Tibial nerve (tissue), 4 donors: ENCODE measurements at regions not wholly inside any gene's neighbourhood (a gene's known extent, or its start where the extent isn't known, plus 50 kb on each side); places are given as distances from the start of the nearest gene placed in this dataset.

Experiments
- DNase-seq, 2 donors: peaks; one replicate each; pipeline ENCODE4 v3.0.0-alpha.2; 2019; ENCODE audit warnings: low spot score in 2 of 2
- H3K27ac ChIP-seq, 4 donors: fragments of 200-600 bp; sonication (generic) in 3 of 4; one replicate each; pipeline ENCODE4 v1.5.1; 2017 to 2019; ENCODE audit warnings: mild to moderate bottlenecking in 1 of 4
- H3K27me3 ChIP-seq, 2 donors: fragments of 200-600 bp; sonication (generic) in 1 of 2; one replicate each; pipeline versions ENCODE4 v1.5.1 to v1.6.0; 2017 to 2019
- H3K36me3 ChIP-seq, 3 donors: fragments of 200-600 bp; sonication (generic); one replicate each; pipeline ENCODE4 v1.5.1; 2018 to 2019
- H3K4me1 ChIP-seq, 4 donors: fragments of 200-600 bp; sonication (generic) in 3 of 4; one replicate each; pipeline ENCODE4 v1.5.1; 2017 to 2019
- H3K4me3 ChIP-seq, 4 donors: fragments of 200-600 bp; sonication (generic) in 3 of 4; one replicate each; pipeline ENCODE4 v1.5.1; 2017 to 2019; ENCODE audit warnings: mild to moderate bottlenecking in 1 of 4, moderate library complexity in 1 of 4
- H3K9me3 ChIP-seq, 4 donors: fragments of 200-600 bp; sonication (generic) in 3 of 4; one replicate each; pipeline ENCODE4 v1.5.1; 2017 to 2019
- EP300 ChIP-seq, 2 donors: sonication (generic); formaldehyde crosslinking; IDR thresholded peaks; one replicate each; pipeline ENCODE4 v1.6.1; 2017; ENCODE audit warnings: antibody characterized with exemption in 2 of 2, mild to moderate bottlenecking in 1 of 2
- POLR2A ChIP-seq, 2 donors: fragments of 450-650 bp; IDR thresholded peaks; one replicate each; pipeline ENCODE4 v1.6.1; 2017; ENCODE audit warnings: antibody characterized with exemption in 2 of 2, mild to moderate bottlenecking in 2 of 2, moderate library complexity in 2 of 2
- WGBS, 2 donors: methylation state at CpG; one replicate each; pipeline ENCODE4 v1.1.5; 2018; 5-methylcytosine and 5-hydroxymethylcytosine counted together
- TF ChIP-seq, protein P1 (sequence below), 5 experiments: fragments of 200-600 bp in 3 of 5; fragments of 450-650 bp in 2 of 5; sonication (generic) in 3 of 5; IDR thresholded peaks; one replicate each; pipeline ENCODE4 v1.5.1; 2016 to 2019; ENCODE audit warnings: antibody characterized with exemption in 5 of 5, mild to moderate bottlenecking in 3 of 5, moderate library complexity in 2 of 5

DNA sequence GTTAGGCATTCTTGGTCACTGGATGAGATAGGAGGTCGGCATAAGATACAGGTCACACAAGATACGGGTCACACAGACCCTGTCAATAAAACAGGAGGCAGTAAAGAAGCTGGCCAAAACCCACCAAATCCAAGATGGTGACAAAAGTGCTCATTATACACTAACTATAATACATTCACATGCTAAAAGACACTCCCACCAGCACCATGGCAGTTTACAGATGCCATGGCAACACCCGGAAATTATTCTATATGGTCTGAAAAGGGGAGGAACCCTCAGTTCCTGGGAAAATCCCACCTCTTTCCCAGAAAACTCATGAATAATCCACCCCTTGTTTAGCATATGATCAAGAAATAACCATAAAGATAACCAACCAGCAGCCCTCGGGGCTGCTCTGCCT is 56.0 kb upstream of the PTPRM start:
- Histone ChIP-seq H3K4me1 (peaks cover 0 to 6% (median 0%) of the 10 kb centered on the region in 4 donors), H3K27me3 (no peaks in the 10 kb centered on the region), H3K9me3 (no peaks in the 10 kb centered on the region), H3K4me3 (no peak overlapping the region), H3K27ac (no peak overlapping the region), H3K36me3 (no peaks in the 10 kb centered on the region)
- no peak for DNase-seq
- WGBS, 2 donors = 90% methylated on average over 4 of the region's 4 CpGs
- TF ChIP-seq, protein P1, sequence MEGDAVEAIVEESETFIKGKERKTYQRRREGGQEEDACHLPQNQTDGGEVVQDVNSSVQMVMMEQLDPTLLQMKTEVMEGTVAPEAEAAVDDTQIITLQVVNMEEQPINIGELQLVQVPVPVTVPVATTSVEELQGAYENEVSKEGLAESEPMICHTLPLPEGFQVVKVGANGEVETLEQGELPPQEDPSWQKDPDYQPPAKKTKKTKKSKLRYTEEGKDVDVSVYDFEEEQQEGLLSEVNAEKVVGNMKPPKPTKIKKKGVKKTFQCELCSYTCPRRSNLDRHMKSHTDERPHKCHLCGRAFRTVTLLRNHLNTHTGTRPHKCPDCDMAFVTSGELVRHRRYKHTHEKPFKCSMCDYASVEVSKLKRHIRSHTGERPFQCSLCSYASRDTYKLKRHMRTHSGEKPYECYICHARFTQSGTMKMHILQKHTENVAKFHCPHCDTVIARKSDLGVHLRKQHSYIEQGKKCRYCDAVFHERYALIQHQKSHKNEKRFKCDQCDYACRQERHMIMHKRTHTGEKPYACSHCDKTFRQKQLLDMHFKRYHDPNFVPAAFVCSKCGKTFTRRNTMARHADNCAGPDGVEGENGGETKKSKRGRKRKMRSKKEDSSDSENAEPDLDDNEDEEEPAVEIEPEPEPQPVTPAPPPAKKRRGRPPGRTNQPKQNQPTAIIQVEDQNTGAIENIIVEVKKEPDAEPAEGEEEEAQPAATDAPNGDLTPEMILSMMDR (IDR thresholded peaks at IDR 0.05) = no peak
- TF ChIP-seq POLR2A (IDR thresholded peaks at IDR 0.05) (no peak), EP300 (IDR thresholded peaks at IDR 0.05) (no peak)

DNA sequence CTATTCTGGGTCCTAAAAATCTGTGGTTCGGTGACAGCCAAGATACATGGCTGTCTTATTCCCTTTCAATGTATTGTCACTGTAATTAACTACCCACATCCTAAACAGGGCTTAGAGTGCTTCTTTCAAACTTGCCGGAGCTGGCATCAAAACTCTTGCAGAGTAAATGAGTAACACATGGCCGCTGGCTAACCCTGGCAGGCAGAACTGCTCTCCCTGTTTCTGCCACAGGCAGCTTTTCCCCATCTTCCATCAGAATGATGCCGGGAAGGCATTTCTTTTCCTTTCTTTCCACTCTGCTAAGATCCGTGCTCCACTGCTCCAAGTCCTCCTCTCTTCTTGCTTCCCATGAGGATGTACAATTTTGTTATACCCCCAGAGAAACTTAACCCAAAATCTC is 54.8 kb upstream of the PTPRM start:
- 43 to 47% methylated on average over 5 of the region's 5 CpGs for WGBS, 2 donors
- TF ChIP-seq, protein P1 (IDR thresholded peaks at IDR 0.05) = no peak
- H3K27me3 ChIP-seq = no peaks in the 10 kb centered on the region
- no peaks in the 10 kb centered on the region for H3K9me3 ChIP-seq
- H3K4me1 ChIP-seq = peaks cover 0 to 6% (median 0%) of the 10 kb centered on the region in 4 donors
- no peak overlapping the region for H3K4me3 ChIP-seq
- no peaks in the 10 kb centered on the region for H3K36me3 ChIP-seq
- no peak for DNase-seq
- H3K27ac ChIP-seq = no peak overlapping the region

DNA sequence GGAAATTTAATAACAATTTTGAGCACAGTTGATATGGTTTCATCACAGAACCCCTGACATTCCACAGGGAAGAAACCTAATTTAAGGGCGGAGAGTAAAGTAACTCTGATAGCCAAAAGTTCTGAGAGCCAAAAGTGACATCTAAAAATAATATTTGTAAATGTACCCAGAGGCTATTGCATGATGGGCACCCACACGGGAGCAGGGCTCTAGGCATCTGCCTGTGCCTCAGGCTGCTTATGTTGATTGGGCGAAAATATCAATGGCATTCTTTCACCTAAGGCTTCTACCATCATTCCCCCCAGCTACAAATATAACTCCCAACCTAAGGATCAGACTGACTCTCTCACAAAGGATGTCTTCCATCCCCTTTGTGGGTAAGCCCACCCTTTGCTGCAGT is 54.1 kb upstream of the PTPRM start:
- TF ChIP-seq EP300 (IDR thresholded peaks at IDR 0.05) (no peak), POLR2A (IDR thresholded peaks at IDR 0.05) (no peak)
- TF ChIP-seq, protein P1 (IDR thresholded peaks at IDR 0.05) = no peak
- peaks cover 0 to 6% (median 0%) of the 10 kb centered on the region in 4 donors for H3K4me1 ChIP-seq
- no peaks in the 10 kb centered on the region for H3K36me3 ChIP-seq
- H3K27ac ChIP-seq = no peak overlapping the region
- no peak overlapping the region for H3K4me3 ChIP-seq
- no peaks in the 10 kb centered on the region for H3K9me3 ChIP-seq
- WGBS, 2 donors = 67 to 75% methylated on average over 3 of the region's 3 CpGs
- no peaks in the 10 kb centered on the region for H3K27me3 ChIP-seq
- DNase-seq = no peak

DNA sequence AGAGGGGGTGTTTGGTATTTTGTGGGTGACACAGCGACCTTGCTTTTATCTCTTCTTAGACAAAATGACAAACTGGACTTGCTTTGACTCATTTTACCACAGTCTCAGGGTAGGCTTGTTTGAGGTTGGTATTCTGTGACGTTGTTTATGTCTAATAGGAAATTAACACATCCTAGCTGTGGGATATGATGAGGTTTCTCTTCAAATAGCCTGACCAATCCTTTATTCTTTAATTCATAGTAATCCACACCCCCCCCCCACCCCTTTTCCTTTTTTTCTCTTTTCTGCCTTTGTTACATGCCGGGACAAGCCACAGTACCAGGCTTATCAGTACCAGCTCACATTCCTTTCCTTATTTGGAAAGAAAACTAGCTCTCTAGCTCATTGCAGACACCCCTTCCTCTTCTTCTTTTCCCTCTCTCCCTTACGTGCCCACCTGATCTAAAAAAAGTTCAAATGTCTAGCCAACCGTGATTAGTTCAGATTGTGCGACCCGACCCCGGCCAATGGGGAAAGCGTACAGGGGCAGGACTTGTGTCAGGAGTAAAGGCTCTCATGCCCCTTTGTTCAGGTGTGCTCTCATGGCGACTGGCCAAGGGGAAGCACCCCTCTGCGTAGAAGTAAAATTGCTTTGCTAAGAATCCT is 52.2 kb upstream of the PTPRM start:
- Histone ChIP-seq H3K4me1 (peaks cover 0 to 6% (median 0%) of the 10 kb centered on the region in 4 donors), H3K4me3 (no peak overlapping the region), H3K27ac (no peak overlapping the region), H3K36me3 (no peaks in the 10 kb centered on the region), H3K9me3 (no peaks in the 10 kb centered on the region), H3K27me3 (no peaks in the 10 kb centered on the region)
- TF ChIP-seq, protein P1 (IDR thresholded peaks at IDR 0.05) = no peak
- TF ChIP-seq EP300 (IDR thresholded peaks at IDR 0.05) (no peak), POLR2A (IDR thresholded peaks at IDR 0.05) (no peak)
- 68% methylated on average over 11 of the region's 11 CpGs for WGBS, 2 donors
- no peak for DNase-seq

DNA sequence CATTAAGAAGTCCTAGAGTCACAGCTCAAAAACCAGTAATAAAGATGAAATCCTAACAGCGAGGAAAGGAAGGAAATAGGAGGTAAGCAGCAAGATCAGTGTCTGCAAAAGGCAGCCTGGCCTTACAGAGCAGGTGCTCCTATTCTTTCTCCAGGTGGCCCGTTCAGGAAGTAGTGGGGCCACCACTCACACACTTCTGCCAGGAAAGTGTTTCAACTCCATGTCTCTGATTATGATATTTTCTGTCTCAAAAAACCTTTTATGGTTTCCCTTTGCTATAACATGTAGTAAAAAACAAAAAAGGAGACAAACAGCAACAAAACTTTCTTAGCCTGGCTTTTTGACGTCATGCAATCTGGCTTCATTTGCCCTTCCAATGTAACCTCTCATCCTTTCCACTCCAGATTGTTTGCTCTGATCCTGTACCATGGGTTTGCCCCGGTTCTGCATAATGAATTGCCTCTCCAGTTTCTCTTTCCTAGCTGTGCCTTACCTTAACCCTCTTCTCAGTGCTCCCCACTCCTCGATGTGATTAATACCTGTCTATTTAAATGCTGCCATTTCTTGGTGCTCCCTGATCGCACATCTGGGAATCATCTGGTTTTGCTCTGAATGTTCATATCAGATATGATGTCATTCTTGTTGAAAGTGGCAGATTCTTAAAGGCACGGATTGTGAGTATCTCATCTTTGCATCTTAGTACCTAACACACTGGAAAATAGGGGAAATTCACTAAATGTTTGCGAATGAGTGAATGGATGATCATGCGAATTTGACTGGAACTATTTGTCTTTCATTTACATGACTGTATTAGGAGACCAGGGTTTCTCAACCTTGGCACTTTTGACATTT is 50.6 kb upstream of the PTPRM start:
- Histone ChIP-seq H3K36me3 (no peaks in the 10 kb centered on the region), H3K9me3 (no peaks in the 10 kb centered on the region), H3K27ac (no peak overlapping the region), H3K4me1 (peaks cover 0 to 6% (median 0%) of the 10 kb centered on the region in 4 donors), H3K27me3 (no peaks in the 10 kb centered on the region), H3K4me3 (no peak overlapping the region)
- DNase-seq = no peak
- WGBS, 2 donors = 61 to 69% methylated on average over 9 of the region's 9 CpGs
- TF ChIP-seq, protein P1 (IDR thresholded peaks at IDR 0.05) = no peak
